ENCODE measurements at regions not wholly inside any gene's neighbourhood (a gene's known extent, or its start where the extent isn't known, plus 50 kb on each side); places are given as distances from the start of the nearest gene placed in this dataset.
A peak's percentile ranks its signal among the peaks of the same experiment; 100 is the strongest.

DNA sequence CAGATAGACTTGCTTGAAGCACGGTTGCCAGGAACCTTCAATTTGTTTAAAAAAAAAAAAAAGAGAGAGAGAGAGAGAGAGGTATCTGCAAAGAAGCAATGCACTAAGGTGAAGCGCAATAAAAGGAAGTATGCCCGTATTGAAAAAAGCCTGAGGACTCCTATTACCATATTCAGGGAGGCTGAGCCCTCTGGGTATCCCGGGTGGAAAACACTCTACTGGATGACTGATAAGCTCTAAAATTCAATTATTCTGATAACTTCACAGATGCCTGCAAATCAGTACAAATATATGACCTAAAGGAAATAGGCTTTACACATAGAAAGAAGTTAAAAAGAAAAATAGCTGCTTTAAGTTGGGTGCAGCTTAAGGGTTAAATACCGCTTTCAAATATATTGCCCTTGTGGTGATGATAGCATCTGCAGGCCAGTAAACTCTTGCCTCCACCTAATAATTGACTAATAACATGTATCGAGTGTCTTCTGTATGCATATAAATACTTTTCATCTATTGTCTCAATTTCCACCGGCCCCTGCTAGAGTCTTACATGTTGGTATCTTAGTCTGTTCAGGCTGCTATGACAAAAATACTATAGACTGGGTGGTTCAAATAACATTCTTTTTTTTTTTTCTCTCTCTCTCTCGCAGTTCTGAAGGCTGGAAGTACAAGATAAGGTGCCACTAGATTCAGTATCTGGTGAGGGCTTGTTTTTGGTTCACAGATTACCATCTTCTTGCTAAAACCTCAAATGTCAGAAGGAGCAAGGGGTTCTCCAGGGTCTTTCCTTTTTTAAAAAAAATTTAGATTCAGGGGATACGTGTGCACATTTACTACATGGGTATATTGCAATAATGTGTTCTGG is 187.4 kb upstream of the JARID2 start:
- H3K4me3 ChIP-seq (ENCODE audit: low read depth, low read length), result no peak overlapping the region
- TF ChIP-seq, protein P1, sequence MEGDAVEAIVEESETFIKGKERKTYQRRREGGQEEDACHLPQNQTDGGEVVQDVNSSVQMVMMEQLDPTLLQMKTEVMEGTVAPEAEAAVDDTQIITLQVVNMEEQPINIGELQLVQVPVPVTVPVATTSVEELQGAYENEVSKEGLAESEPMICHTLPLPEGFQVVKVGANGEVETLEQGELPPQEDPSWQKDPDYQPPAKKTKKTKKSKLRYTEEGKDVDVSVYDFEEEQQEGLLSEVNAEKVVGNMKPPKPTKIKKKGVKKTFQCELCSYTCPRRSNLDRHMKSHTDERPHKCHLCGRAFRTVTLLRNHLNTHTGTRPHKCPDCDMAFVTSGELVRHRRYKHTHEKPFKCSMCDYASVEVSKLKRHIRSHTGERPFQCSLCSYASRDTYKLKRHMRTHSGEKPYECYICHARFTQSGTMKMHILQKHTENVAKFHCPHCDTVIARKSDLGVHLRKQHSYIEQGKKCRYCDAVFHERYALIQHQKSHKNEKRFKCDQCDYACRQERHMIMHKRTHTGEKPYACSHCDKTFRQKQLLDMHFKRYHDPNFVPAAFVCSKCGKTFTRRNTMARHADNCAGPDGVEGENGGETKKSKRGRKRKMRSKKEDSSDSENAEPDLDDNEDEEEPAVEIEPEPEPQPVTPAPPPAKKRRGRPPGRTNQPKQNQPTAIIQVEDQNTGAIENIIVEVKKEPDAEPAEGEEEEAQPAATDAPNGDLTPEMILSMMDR (IDR thresholded peaks at IDR 0.05; ENCODE audit: low read depth, low read length), result no peak
- in situ Hi-C loops (cut with HindIII; ENCODE audit: low sequenced_read_pairs), result no loop called here
- DNase-seq (ENCODE audit: low read depth, low spot score), result no peak

DNA sequence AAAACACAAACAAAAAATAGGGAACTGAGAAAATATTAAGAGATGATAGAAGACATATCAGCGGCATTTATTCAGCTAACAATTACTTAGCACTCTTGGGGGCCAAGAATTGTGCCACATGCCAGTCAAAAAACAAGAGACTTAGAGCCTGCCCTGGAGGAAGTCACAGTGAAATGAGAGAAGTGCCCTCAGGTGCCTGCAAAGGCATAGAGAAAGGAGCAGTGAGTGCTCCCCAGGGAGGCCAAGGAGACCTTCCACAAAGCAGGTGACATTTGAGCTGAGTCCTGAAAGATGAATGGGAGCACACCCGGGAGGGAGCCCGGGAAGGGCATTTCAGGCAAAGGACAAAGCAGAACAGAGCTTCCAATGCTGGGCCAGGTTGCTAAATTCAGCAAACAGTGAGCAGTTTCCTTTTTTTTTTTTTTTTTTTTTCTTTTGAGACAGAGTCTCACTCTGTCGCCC is 184.7 kb upstream of the JARID2 start:
- TF ChIP-seq, protein P1 (IDR thresholded peaks at IDR 0.05; ENCODE audit: low read depth, low read length), result no peak
- H3K4me3 ChIP-seq (ENCODE audit: low read depth, low read length), result no peak overlapping the region
- in situ Hi-C loops (cut with HindIII; ENCODE audit: low sequenced_read_pairs), result no loop called here
- no peak for DNase-seq (ENCODE audit: low read depth, low spot score)

DNA sequence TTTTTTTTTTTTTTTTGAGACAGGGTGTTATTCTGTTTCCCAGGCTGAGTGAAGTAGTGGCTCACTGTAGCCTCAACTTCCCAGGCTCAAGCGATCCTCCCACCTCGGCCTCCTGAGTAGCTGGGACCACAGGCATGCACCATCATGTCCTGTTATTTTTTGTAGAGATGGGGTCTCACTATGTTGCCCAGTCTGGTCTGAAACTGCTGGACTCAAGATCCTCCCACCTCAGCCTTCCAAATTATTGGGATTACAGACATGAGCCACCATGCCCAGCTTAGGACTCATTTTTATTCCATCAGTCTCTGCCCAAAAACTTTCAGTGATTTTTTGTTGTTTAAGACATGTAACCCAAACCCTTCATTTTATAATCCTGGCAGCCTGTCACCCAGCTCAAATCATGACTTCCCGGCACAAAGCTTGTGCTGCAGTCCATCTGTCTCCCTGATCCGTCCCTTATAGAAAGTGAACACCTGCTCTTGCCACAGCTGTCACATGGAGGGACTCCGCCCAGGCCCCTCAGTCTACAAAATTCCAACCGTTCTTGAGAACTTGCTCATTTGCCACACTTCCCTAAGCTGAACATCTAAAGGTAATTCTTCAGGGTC is 183.9 kb upstream of the JARID2 start:
- TF ChIP-seq, protein P1 (IDR thresholded peaks at IDR 0.05; ENCODE audit: low read depth, low read length), result no peak
- no peak for DNase-seq (ENCODE audit: low read depth, low spot score)
- no peak overlapping the region for H3K4me3 ChIP-seq (ENCODE audit: low read depth, low read length)
- in situ Hi-C loops (cut with HindIII; ENCODE audit: low sequenced_read_pairs), result no loop called here

DNA sequence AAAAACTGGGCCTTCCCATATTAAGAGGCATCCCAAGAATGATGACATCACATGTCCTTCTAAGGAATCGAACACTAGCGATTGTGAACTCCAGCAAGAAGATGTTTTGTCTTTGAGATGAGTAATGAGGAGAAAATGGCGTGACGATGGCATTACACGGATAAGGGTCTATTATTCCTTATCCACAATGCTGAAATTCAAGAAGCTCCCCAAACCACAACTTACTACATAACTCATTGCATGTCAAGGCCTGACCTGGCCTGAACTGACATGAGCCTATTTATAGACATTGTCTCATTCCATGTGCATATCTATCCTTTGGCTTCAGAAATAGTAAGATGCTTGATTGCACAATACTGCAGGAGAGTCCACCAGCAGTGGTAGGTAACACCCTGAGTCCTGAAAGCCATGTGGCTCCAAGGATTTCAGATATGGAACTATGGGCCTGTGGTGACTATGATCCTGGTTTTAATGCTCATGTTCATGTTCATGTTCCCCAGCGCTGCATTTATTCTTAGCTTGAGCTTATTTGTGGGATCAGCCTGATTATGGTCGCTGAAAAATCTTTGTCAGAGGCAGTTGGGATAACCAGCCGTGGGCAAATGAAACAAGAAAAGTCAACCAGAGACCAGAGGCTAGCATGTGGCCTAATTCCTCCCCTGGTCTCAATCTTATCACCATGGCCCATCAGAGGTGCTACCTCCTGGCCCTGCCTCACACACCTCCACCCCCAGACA is 183.2 kb upstream of the JARID2 start:
- DNase-seq (ENCODE audit: low read depth, low spot score), result peak; percentile 92
- no peak overlapping the region for H3K4me3 ChIP-seq (ENCODE audit: low read depth, low read length)
- in situ Hi-C loops (cut with HindIII; ENCODE audit: low sequenced_read_pairs), result no loop called here
- TF ChIP-seq, protein P1 (IDR thresholded peaks at IDR 0.05; ENCODE audit: low read depth, low read length), result no peak

DNA sequence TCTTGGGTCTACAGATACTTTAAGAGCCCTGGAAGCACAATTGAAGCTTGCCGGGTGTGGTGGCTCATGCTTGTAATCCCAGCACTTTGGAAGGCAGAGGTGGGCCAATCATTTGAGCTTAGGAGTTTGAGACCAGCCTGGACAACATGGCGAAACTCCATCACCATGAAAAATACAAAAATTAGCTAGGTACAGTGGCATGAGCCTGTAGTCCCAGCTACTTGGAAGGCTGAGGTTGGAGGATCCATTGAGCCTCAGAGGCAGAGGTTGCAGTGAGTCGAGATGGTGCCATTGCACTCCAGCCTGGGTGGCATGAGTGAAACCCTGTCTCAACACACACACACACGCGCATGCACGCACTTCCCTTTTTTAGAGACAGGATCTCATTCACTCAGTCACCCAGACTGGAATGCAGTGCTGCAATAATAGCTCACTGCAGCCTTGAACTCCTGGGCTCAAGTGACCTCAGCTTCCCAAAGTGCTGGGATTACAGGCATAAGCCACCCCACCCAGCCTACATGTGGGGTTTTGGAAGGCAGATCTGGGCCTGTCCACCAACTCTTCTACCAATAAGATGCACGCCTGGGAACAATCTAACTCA is 182.5 kb upstream of the JARID2 start:
- TF ChIP-seq, protein P1 (IDR thresholded peaks at IDR 0.05; ENCODE audit: low read depth, low read length), result no peak
- in situ Hi-C loops (cut with HindIII; ENCODE audit: low sequenced_read_pairs), result no loop called here
- no peak for DNase-seq (ENCODE audit: low read depth, low spot score)
- no peak overlapping the region for H3K4me3 ChIP-seq (ENCODE audit: low read depth, low read length)

All from astrocyte of the spinal cord (primary cell).